NCI-H1417 treated with DMSO at 0.1 percent for 48 hours (cell line): ENCODE measurements at regions not wholly inside any gene's neighbourhood (a gene's known extent, or its start where the extent isn't known, plus 50 kb on each side); places are given as distances from the start of the nearest gene placed in this dataset.

ENCODE experiments used
- DNase-seq: peaks from one replicate; lab custom pipeline; 2025; lab: John Stamatoyannopoulos, UW

- DNase-seq: no peak
These were observed 311.0 kb upstream of the TNRC6C start for GRCh38 chr17:77647531-77647930.

GRCh38 chr17:77649717-77650211, 308.7 kb upstream of the TNRC6C start:
- DNase-seq: no peak

DNA sequence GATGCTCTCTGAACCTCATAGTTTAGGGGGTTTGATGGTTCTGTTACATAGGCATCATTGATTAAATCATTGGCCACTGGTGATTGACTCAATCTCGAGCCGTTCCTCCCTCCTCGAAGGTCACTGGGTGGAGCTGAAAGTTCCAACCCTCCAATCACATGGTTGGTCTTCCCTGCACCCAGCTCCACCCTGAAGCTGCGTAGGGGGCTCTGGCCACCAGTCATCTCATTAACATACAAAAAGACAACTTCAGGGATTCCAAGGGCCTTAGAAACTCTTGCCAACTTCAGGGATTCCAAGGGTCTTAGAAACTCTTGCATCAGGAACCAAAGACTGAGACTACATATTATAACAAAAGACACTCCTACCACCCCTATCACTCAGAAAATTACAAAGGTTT, 306.5 kb upstream of the TNRC6C start:
- DNase-seq: no peak

DNA sequence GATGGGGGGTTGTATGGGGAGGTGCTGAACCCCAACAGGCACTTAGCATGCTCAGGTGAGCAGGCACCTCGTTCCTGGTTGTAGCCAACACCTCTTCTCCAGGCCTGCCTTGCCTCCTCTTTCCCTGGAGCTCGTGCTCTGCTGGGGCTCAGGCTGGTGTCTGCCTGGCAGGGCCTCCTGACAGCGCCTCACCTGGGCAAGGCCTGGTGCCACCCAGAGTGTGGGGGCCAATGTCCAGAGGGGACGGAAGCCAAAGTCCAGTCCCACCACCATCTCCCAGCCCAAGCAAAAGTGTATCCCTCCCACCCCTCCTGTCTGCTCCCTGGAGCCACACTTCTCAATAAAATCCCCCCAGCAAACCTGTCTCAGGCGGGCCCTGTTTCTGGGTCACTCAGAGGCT, 304.2 kb upstream of the TNRC6C start:
- no peak for DNase-seq

- DNase-seq: no peak
These were observed 303.7 kb upstream of the TNRC6C start for GRCh38 chr17:77654850-77655249.

DNA sequence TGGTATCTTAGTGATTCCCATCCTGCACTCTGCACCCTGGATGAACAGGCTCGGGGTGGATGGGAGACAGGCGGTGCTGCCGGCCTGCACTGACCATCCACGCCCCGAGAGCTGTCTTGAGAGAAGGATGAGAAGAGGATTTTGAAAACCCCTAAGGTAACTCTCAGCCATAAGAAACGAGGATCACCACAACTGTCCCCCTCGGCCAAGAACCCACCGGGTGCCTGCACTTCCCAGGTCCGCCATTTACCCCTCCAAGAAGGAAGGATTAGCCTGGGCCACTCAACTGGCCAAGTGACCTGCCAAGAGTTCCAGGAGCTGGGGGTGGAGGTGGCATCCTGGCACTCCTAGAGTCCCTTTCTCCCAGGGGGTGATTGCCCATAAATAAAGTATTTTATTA, 302.4 kb upstream of the TNRC6C start:
- no peak for DNase-seq

GRCh38 chr17:77657839-77658238, 300.7 kb upstream of the TNRC6C start:
- DNase-seq: no peak

GRCh38 chr17:77660524-77660923, 298.0 kb upstream of the TNRC6C start:
- DNase-seq: no peak

- no peak for DNase-seq
These were observed 295.7 kb upstream of the TNRC6C start for GRCh38 chr17:77662833-77663232.

DNA sequence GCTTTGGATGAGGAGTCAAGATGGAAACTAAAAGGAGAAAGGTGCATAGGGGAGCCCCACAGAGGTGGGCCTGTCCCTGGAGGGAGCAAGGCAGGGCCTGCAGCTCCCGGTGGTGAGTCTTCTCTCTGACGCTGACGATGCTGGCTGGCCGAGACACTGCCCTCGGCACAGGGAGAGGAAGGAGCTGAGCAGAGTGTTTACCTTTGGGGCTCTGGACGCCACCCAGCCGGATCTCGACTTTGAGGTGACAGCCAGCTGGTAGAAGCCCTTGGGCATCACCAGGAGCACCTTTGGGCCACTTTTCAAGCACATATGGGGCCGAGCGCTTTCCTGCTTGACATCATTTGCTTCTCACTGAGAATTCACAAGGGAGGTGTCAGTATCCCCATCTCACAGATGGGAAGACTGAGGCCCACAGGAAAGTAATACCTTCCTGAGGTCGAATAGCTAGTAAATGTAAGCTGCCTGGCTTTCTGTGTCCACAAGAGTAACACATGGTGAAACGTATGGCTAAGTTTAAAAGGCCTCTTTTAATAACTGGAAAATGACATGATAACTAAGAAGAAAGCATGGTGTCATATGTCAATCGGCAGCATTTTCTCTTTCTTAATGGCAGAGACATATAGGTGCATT, 294.3 kb upstream of the TNRC6C start:
- DNase-seq: no peak

- DNase-seq: no peak
These were observed 292.7 kb upstream of the TNRC6C start for GRCh38 chr17:77665833-77666232.

- no peak for DNase-seq
These were observed 292.0 kb upstream of the TNRC6C start for GRCh38 chr17:77666462-77666861.

- no peak for DNase-seq
These were observed 291.6 kb upstream of the TNRC6C start for GRCh38 chr17:77666881-77667395.

DNA sequence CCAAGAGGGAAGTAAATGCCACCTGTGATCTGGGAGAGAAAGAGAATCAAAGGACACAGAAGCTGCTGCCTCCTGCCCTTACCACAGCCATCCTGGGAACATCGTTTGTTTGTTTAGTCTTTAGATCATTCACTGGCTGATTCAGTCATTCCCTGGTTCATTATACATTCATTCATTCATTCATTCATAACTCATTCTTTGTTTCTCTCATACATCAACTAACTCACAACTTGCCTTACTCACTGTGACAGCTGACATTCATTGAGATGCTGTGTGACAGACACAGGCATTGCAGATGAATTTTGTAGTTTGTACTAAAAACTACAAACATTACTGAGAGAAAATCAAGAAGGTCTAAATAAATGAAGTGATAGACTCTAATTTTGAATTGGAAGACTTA, 291.0 kb upstream of the TNRC6C start:
- DNase-seq: no peak

DNA sequence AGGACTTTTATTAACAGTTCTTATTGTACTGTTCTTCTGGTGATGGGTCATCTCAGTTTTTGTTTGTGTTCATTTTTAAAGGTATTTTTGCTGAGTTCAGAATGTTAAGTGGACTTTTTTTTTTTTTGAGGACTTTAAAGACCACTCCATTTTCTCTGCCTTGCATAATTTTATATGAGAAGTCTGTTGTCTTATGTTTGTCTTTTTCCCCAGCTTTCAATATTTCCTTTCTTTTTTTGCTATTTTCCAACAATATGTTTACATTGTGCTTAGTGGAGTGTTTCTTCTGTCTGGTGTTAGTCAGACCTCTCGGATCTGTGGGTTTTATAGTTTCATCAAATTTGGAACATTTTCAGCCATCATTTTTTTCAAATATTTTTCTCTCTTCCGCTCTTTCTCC, 290.0 kb upstream of the TNRC6C start:
- no peak for DNase-seq

- DNase-seq: no peak
These were observed 288.3 kb upstream of the TNRC6C start for GRCh38 chr17:77670173-77670572.

DNA sequence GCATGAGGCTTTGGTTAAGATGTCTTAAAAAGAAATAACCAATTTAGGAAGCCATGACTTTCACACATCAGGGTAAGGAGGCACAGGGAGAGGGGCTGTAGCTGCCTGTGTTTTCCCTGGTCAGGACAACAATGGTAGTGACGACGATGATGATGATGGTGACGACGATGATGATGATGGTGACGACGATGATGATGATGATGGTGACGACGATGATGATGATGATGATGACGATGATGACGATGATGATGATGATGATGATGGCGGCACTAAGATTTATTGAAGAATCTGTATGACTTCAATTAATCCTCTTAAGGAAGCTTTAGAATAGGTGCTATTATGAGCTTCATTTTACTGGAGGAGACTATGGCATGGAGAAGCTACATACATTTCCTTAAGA, 284.1 kb upstream of the TNRC6C start:
- no peak for DNase-seq

DNA sequence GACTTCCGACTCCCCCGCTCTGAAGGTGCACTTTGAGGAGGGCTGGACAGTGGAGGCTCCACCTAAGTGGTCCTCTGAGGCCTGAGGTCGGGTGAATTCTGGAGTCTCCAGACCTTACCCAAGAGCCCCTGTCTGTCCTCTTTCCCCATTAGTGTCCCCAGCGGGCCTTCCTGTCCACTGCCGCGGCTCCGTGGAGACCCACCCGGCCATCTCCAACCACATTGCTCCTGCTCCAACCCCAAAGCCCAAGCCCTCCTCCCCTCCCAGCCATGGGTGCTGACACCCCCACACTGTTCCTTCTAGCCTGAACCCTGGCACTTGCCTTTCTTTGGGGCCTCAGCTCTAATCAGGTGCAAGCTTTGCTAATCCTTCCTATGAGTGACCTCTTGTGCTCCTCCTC, 283.1 kb upstream of the TNRC6C start:
- no peak for DNase-seq

DNA sequence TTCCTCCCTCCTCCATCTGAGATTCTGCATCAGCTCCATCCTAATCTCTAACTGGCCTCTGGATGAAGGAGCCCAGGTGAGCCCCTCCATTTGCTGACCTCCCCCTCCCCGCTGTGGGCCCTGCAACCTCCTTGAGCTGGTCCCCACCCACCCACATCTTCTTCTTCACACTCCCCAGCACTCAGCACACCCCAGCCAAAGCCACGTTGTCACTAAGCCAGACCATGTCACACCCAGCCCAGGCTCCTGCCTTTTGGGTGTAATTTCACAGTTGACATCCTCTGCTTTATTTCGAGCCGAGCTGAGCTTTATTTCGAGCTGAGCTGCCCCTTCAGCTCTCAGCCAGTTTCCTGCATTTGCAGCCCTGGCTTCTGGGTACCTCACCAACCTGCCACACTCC, 282.7 kb upstream of the TNRC6C start:
- no peak for DNase-seq

DNA sequence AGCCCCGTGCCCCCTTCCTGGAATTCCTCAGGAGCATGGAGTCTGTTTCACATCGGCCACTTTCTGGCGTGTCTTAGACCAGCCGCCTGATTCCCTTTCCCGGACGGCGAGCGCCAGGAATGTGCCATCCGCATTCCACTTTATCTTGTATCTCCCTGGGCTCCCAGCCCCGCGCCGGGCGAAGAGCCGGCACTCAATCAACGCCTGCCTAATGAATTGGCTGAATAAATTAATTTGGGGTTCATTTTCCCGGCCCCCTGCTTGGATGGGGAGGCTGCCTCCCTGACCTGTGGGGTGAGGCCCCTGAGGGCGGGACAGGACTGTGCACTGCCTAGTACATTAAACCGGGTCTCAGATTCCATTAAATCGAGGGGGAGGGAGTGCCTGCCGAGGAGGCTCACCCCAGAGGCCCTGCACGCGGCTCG, 282.3 kb upstream of the TNRC6C start:
- DNase-seq: no peak

DNA sequence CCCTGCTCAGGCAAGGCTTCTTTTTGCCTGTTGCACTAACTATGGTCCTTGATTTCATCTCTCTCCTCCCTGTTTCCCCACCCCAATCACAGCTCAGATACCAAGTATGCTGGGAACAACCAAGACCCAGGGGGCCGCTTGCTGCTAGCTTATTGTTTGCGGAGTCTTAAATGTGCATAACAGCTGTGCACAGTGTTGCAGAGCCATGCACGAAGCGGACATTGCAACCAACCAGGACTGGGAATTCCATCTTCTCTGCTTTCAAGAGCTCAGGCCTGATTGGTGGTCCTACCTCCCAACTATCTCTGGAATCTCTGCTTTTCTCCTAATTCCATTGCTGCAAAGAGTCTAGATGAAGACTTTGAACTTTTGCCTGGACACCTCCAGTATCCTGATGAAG, 281.3 kb upstream of the TNRC6C start:
- no peak for DNase-seq

DNA sequence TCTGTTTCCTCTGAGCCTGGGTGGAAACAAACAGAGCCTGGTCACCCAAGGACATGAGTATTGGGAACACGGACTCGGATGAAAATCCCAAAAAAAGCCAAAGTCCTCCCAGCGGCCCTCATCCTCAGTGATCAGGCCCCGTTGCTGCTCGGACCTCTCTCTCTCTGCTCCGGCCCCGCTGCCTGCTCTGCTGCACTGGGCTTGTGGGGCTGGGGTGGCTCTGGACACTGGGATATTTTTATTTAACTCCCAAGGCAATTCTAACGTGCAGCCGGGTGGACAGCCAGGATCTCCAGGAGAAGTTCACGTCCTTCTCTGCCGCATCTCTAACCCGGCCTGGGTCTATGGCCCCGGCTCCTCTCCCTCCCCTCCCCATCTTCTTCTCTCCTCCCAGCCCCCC, 280.9 kb upstream of the TNRC6C start:
- no peak for DNase-seq

GRCh38 chr17:77679589-77679988, 278.9 kb upstream of the TNRC6C start:
- no peak for DNase-seq

DNA sequence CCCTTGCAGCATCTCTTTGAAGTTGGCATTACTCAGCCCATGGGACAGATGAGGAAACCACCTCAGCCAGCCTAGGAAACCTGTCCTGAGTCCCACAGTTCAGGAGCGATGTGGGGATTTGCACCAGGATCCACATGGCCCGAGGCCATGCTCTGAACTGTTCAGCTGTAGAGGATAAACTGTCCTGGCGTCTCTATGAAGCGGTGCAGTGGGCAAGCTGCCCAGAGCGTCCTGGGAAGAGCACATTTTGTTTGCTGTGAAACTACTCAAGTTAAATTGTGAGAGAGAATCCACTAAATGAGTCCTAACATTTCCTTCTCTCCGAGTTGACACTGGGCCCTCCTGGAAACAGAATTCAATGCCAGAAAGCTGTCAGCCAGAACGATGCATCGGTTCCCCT, 276.6 kb upstream of the TNRC6C start:
- no peak for DNase-seq
